PFSK-1 (cell line): ENCODE measurements at regions not wholly inside any gene's neighbourhood (a gene's known extent, or its start where the extent isn't known, plus 50 kb on each side); places are given as distances from the start of the nearest gene placed in this dataset.

Experiments
- FOXP2 ChIP-seq: optimal IDR thresholded peaks from 2 replicates; pipeline ENCODE3; 2011; ENCODE audit warnings: borderline replicate concordance, control low read depth, inconsistent platforms; ENCODE audit not compliant: insufficient read depth; ENCODE audit errors: extremely low read length, extremely low read depth
- POLR2AphosphoS5 ChIP-seq: IDR thresholded peaks from 2 replicates; pipeline ENCODE4 v1.6.1; 2012; ENCODE audit warnings: low read depth, mild to moderate bottlenecking, control low read depth, low read length, moderate library complexity
- REST ChIP-seq, 2 experiments: IDR thresholded peaks; 2 replicates each; pipeline versions ENCODE4 v1.6.1 to v1.8.0; 2011 to 2012; ENCODE audit warnings: low read depth in 2 of 2, low read length in 2 of 2, control low read depth in 1 of 2, inconsistent platforms in 1 of 2, mild to moderate bottlenecking in 1 of 2, moderate library complexity in 1 of 2; ENCODE audit not compliant: insufficient read depth in 1 of 2
- SIN3A ChIP-seq: IDR thresholded peaks from 2 replicates; pipeline ENCODE4 v1.6.1; 2012; ENCODE audit warnings: mild to moderate bottlenecking, low read length, moderate library complexity, borderline replicate concordance; ENCODE audit not compliant: insufficient read depth
- TAF1 ChIP-seq: IDR thresholded peaks from 2 replicates; pipeline ENCODE4 v1.6.1; 2012; ENCODE audit warnings: low read length, control low read depth, borderline replicate concordance; ENCODE audit not compliant: insufficient read depth

- no peak for TF ChIP-seq FOXP2
- no peak for TF ChIP-seq SIN3A
- TF ChIP-seq TAF1: no peak
- no peak for TF ChIP-seq POLR2AphosphoS5
- TF ChIP-seq REST (IDR thresholded peaks at IDR 0.05; ENCODE audit: insufficient read depth in 1 of 2, low read depth in 2 of 2, low read length in 2 of 2): no peak
Measured at GRCh38 chr2:237020090-237020489, 65.6 kb upstream of the COPS8 start.

GRCh38 chr2:237022533-237022932, 63.2 kb upstream of the COPS8 start:
- TF ChIP-seq SIN3A (no peak), TAF1 (no peak), POLR2AphosphoS5 (no peak), REST (IDR thresholded peaks at IDR 0.05; ENCODE audit: insufficient read depth in 1 of 2, low read depth in 2 of 2, low read length in 2 of 2) (no peak), FOXP2 (no peak)

GRCh38 chr2:237024255-237024654, 61.4 kb upstream of the COPS8 start:
- TF ChIP-seq TAF1: no peak
- no peak for TF ChIP-seq POLR2AphosphoS5
- no peak for TF ChIP-seq REST (IDR thresholded peaks at IDR 0.05; ENCODE audit: insufficient read depth in 1 of 2, low read depth in 2 of 2, low read length in 2 of 2)

- no peak for TF ChIP-seq TAF1
- TF ChIP-seq REST (IDR thresholded peaks at IDR 0.05; ENCODE audit: insufficient read depth in 1 of 2, low read depth in 2 of 2, low read length in 2 of 2): no peak
- no peak for TF ChIP-seq SIN3A
- no peak for TF ChIP-seq FOXP2
- no peak for TF ChIP-seq POLR2AphosphoS5
Measured at GRCh38 chr2:237025090-237025865, 60.4 kb upstream of the COPS8 start.
